GM12874 (cell line): ENCODE measurements at regions not wholly inside any gene's neighbourhood (a gene's known extent, or its start where the extent isn't known, plus 50 kb on each side); places are given as distances from the start of the nearest gene placed in this dataset.

ENCODE experiments used
- CTCF ChIP-seq: IDR thresholded peaks from 2 replicates; pipeline ENCODE4 v1.5.1; 2011; ENCODE audit warnings: low read depth, mild to moderate bottlenecking, control low read depth, low read length, moderate library complexity; ENCODE audit not compliant: insufficient read depth

GRCh38 chr18:68215931-68216330 lies 499.0 kb downstream of the TMX3 start:
- no peak for TF ChIP-seq CTCF

GRCh38 chr18:68186039-68186438 lies 528.9 kb downstream of the TMX3 start:
- TF ChIP-seq CTCF: no peak

- TF ChIP-seq CTCF: no peak
Observed at GRCh38 chr18:68181956-68182355, 533.0 kb downstream of the TMX3 start.

GRCh38 chr18:68179811-68180210 lies 535.1 kb downstream of the TMX3 start:
- no peak for TF ChIP-seq CTCF

- TF ChIP-seq CTCF: no peak
Observed at GRCh38 chr18:68178921-68179320, 536.0 kb downstream of the TMX3 start.

- TF ChIP-seq CTCF: no peak
Observed at GRCh38 chr18:68177807-68178702, 536.9 kb downstream of the TMX3 start.

GRCh38 chr18:68176901-68177300 lies 538.0 kb downstream of the TMX3 start:
- TF ChIP-seq CTCF: no peak
